ENCODE measurements at regions not wholly inside any gene's neighbourhood (a gene's known extent, or its start where the extent isn't known, plus 50 kb on each side); places are given as distances from the start of the nearest gene placed in this dataset.

GRCh38 chr2:12435430-12436222 lies 281.1 kb upstream of the TRIB2 start:
- H3K4me1 ChIP-seq = peaks cover 28% of the 10 kb centered on the region
- no peaks in the 10 kb centered on the region for H3K9me3 ChIP-seq
- H3K4me3 ChIP-seq (ENCODE audit: low read depth, low read length) = no peak overlapping the region
- TF ChIP-seq CTCF (IDR thresholded peaks at IDR 0.05; ENCODE audit: low read depth, low read length) = no peak
- no peaks in the 10 kb centered on the region for H3K27me3 ChIP-seq
- H3K36me3 ChIP-seq = no peaks in the 10 kb centered on the region
- DNase-seq = no peak

GRCh38 chr2:12436483-12436882 lies 280.3 kb upstream of the TRIB2 start:
- Histone ChIP-seq H3K27me3 (no peaks in the 10 kb centered on the region), H3K4me3 (ENCODE audit: low read depth, low read length) (no peak overlapping the region), H3K9me3 (no peaks in the 10 kb centered on the region), H3K4me1 (peaks cover 31% of the 10 kb centered on the region), H3K36me3 (no peaks in the 10 kb centered on the region)
- no peak for TF ChIP-seq CTCF (IDR thresholded peaks at IDR 0.05; ENCODE audit: low read depth, low read length)
- no peak for DNase-seq

GRCh38 chr2:12436935-12437561 lies 279.7 kb upstream of the TRIB2 start:
- H3K27me3 ChIP-seq = no peaks in the 10 kb centered on the region
- H3K9me3 ChIP-seq = no peaks in the 10 kb centered on the region
- peaks cover 35% of the 10 kb centered on the region for H3K4me1 ChIP-seq
- H3K4me3 ChIP-seq (ENCODE audit: low read depth, low read length) = no peak overlapping the region
- DNase-seq = no peak
- no peak for TF ChIP-seq CTCF (IDR thresholded peaks at IDR 0.05; ENCODE audit: low read depth, low read length)
- H3K36me3 ChIP-seq = no peaks in the 10 kb centered on the region

- Histone ChIP-seq H3K27me3 (no peaks in the 10 kb centered on the region), H3K9me3 (no peaks in the 10 kb centered on the region), H3K36me3 (no peaks in the 10 kb centered on the region), H3K4me1 (peaks cover 35% of the 10 kb centered on the region), H3K4me3 (ENCODE audit: low read depth, low read length) (no peak overlapping the region)
- no peak for TF ChIP-seq CTCF (IDR thresholded peaks at IDR 0.05; ENCODE audit: low read depth, low read length)
- peak; percentile 90 for DNase-seq
These were observed 276.0 kb upstream of the TRIB2 start for GRCh38 chr2:12440731-12441130.

GRCh38 chr2:12441750-12442475 lies 274.8 kb upstream of the TRIB2 start:
- Histone ChIP-seq H3K4me1 (peaks cover 33% of the 10 kb centered on the region), H3K27me3 (no peaks in the 10 kb centered on the region), H3K9me3 (no peaks in the 10 kb centered on the region), H3K36me3 (no peaks in the 10 kb centered on the region), H3K4me3 (ENCODE audit: low read depth, low read length) (no peak overlapping the region)
- no peak for TF ChIP-seq CTCF (IDR thresholded peaks at IDR 0.05; ENCODE audit: low read depth, low read length)
- peak; percentile 39 for DNase-seq

All from BE2C (cell line).